Brain microvascular endothelial cell (primary cell): ENCODE measurements at regions not wholly inside any gene's neighbourhood (a gene's known extent, or its start where the extent isn't known, plus 50 kb on each side); places are given as distances from the start of the nearest gene placed in this dataset.

Source experiments
- DNase-seq: peaks from one replicate; pipeline ENCODE4 v3.0.0-alpha.2; 2020
- H3K27ac ChIP-seq: fragments of 250-450 bp; sonication (Bioruptor Pico); 2 replicates; pipeline ENCODE4 v1.5.1; 2020; ENCODE audit warnings: mild to moderate bottlenecking, moderate library complexity
- H3K27me3 ChIP-seq: fragments of 250-450 bp; sonication (Bioruptor Pico); replicated peaks from 2 replicates; pipeline ENCODE4 v1.5.1; 2020; ENCODE audit warnings: mild to moderate bottlenecking
- H3K36me3 ChIP-seq: fragments of 250-450 bp; sonication (Bioruptor Pico); replicated peaks from 2 replicates; pipeline ENCODE4 v1.5.1; 2020; ENCODE audit warnings: mild to moderate bottlenecking
- H3K4me3 ChIP-seq: 2 replicates; pipeline ENCODE4 v1.5.1; 2011; ENCODE audit warnings: low read depth, mild to moderate bottlenecking, control low read depth, low read length, moderate library complexity
- in situ Hi-C: cut with HindIII; loops from 2 replicates; pipeline ENCODE4 v1.10.0; 2017; ENCODE audit warnings: low sequenced_read_pairs, low pct_ligation_motif_present
- TF ChIP-seq, protein P1 (sequence below): IDR thresholded peaks from 2 replicates; pipeline ENCODE4 v1.5.1; 2011; ENCODE audit warnings: low read depth, mild to moderate bottlenecking, moderate library complexity, low read length, control low read depth, inconsistent platforms; ENCODE audit errors: missing control alignments

DNA sequence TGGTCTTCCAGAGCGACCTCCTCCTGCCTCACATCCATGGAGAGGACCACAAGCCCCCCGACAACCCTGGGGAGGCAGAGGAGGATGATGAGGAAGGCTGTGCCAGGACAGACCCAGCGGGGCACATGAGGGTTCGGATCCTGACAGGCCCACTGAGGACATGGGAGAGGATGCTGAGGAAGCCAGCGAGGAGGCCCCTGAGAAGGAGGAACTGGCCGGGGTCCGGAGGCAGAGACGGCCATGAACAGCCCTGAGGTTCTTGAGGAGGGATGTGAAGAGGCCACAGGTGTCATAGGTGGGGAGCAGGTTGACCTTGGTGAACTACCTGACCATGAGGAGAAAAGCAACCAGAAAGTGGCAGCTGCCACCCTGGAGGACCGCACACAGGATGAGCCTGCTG, 54.9 kb upstream of the WNT7A start:
- H3K36me3 ChIP-seq: no peaks in the 10 kb centered on the region
- H3K27ac ChIP-seq: no peak overlapping the region
- TF ChIP-seq, protein P1, sequence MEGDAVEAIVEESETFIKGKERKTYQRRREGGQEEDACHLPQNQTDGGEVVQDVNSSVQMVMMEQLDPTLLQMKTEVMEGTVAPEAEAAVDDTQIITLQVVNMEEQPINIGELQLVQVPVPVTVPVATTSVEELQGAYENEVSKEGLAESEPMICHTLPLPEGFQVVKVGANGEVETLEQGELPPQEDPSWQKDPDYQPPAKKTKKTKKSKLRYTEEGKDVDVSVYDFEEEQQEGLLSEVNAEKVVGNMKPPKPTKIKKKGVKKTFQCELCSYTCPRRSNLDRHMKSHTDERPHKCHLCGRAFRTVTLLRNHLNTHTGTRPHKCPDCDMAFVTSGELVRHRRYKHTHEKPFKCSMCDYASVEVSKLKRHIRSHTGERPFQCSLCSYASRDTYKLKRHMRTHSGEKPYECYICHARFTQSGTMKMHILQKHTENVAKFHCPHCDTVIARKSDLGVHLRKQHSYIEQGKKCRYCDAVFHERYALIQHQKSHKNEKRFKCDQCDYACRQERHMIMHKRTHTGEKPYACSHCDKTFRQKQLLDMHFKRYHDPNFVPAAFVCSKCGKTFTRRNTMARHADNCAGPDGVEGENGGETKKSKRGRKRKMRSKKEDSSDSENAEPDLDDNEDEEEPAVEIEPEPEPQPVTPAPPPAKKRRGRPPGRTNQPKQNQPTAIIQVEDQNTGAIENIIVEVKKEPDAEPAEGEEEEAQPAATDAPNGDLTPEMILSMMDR: no peak
- DNase-seq: no peak
- no peak overlapping the region for H3K4me3 ChIP-seq
- in situ Hi-C loops: no loop called here
- no peaks in the 10 kb centered on the region for H3K27me3 ChIP-seq

DNA sequence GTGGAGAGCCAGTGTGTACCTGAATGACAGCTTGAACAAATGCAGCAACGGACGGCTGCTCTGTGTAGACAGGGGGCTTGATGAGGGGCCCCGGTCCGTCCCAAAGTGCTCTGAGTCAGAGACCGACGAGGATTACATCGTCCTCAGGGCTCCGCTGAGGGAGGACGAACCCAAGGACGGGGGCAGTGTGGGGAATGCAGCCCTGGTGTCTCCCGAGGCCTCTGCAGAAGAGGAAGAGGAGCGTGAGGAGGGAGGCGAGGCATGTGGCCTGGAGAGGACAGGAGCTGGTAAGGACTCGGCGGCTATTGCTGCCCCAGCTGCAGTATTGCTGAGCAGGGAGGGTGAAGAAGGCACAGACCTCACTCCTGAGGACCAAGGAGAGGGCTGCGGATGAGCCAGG, 54.4 kb upstream of the WNT7A start:
- Histone ChIP-seq H3K4me3 (no peak overlapping the region), H3K27ac (no peak overlapping the region), H3K36me3 (no peaks in the 10 kb centered on the region), H3K27me3 (no peaks in the 10 kb centered on the region)
- in situ Hi-C loops: no loop called here
- TF ChIP-seq, protein P1: no peak
- DNase-seq: no peak

GRCh38 chr3:13932578-13933295, 52.9 kb upstream of the WNT7A start:
- TF ChIP-seq, protein P1: no peak
- H3K4me3 ChIP-seq: no peak overlapping the region
- H3K27me3 ChIP-seq: no peaks in the 10 kb centered on the region
- H3K27ac ChIP-seq: no peak overlapping the region
- DNase-seq: no peak
- in situ Hi-C loops: no loop called here
- H3K36me3 ChIP-seq: no peaks in the 10 kb centered on the region

- no peak overlapping the region for H3K27ac ChIP-seq
- H3K27me3 ChIP-seq: no peaks in the 10 kb centered on the region
- H3K4me3 ChIP-seq: no peak overlapping the region
- in situ Hi-C loops: no loop called here
- DNase-seq: no peak
- TF ChIP-seq, protein P1: no peak
- no peaks in the 10 kb centered on the region for H3K36me3 ChIP-seq
Observed at GRCh38 chr3:13931172-13931571, 51.3 kb upstream of the WNT7A start.
